ENCODE measurements at regions not wholly inside any gene's neighbourhood (a gene's known extent, or its start where the extent isn't known, plus 50 kb on each side); places are given as distances from the start of the nearest gene placed in this dataset.
A peak's percentile ranks its signal among the peaks of the same experiment; 100 is the strongest.

GRCh38 chr12:127146991-127147718 is 1119.8 kb upstream of the TMEM132C start:
- Histone ChIP-seq H4K20me1 (ENCODE audit: low read depth) (no peaks in the 10 kb centered on the region), H3K27ac (no peak overlapping the region), H3K79me2 (ENCODE audit: low read depth) (no peaks in the 10 kb centered on the region), H3K4me2 (no peak overlapping the region), H3K36me3 (no peaks in the 10 kb centered on the region), H3F3A (ENCODE audit: low read depth) (no peaks in the 10 kb centered on the region), H3K4me3 (no peak overlapping the region), H3K9ac (no peak overlapping the region), H3K9me3 (ENCODE audit: low read depth) (no peaks in the 10 kb centered on the region), H3K4me1 (peaks cover 13% of the 10 kb centered on the region), H2AFZ (replicated peaks) (no peak overlapping the region), H3K27me3 (no peaks in the 10 kb centered on the region)
- Mint-ChIP-seq H3K36me3 (no peaks in the 10 kb centered on the region), H3K27ac (no peak overlapping the region), H3K9me3 (no peaks in the 10 kb centered on the region), H3K4me1 (peaks cover 9% of the 10 kb centered on the region), H3K27me3 (ENCODE audit: insufficient read depth, low read depth) (peaks cover 4% of the 10 kb centered on the region), H3K4me3 (no peak overlapping the region)
- DNase-seq (ENCODE audit: low spot score), result no peak
- TF ChIP-seq EZH2 (IDR thresholded peaks at IDR 0.05) (no peak), EZH2phosphoT487 (IDR thresholded peaks at IDR 0.05) (no peak), CTCF (IDR thresholded peaks at IDR 0.05) (no peak)

- DNase-seq (ENCODE audit: low spot score), result no peak
- TF ChIP-seq CTCF (IDR thresholded peaks at IDR 0.05) (no peak), EZH2phosphoT487 (IDR thresholded peaks at IDR 0.05) (no peak), EZH2 (IDR thresholded peaks at IDR 0.05) (no peak)
Measured at GRCh38 chr12:127147724-127148123, 1119.2 kb upstream of the TMEM132C start.

GRCh38 chr12:127148318-127148717 is 1118.7 kb upstream of the TMEM132C start:
- TF ChIP-seq CTCF (IDR thresholded peaks at IDR 0.05), result no peak
- TF ChIP-seq EZH2phosphoT487 (IDR thresholded peaks at IDR 0.05), result no peak
- TF ChIP-seq EZH2 (IDR thresholded peaks at IDR 0.05), result no peak
- peaks cover 4% of the 10 kb centered on the region for H3K4me1 ChIP-seq
- H3F3A ChIP-seq (ENCODE audit: low read depth), result no peaks in the 10 kb centered on the region
- Mint-ChIP-seq H3K4me3 (no peak overlapping the region), H3K36me3 (no peaks in the 10 kb centered on the region), H3K27me3 (ENCODE audit: insufficient read depth, low read depth) (no peaks in the 10 kb centered on the region), H3K4me1 (peaks cover 4% of the 10 kb centered on the region), H3K9me3 (no peaks in the 10 kb centered on the region), H3K27ac (no peak overlapping the region)
- H2AFZ ChIP-seq (replicated peaks), result peak overlapping the region; percentile 10
- H3K9me3 ChIP-seq (ENCODE audit: low read depth), result no peaks in the 10 kb centered on the region
- H3K4me2 ChIP-seq, result no peak overlapping the region
- H3K9ac ChIP-seq, result no peak overlapping the region
- H3K36me3 ChIP-seq, result no peaks in the 10 kb centered on the region
- no peaks in the 10 kb centered on the region for H3K79me2 ChIP-seq (ENCODE audit: low read depth)
- H3K27ac ChIP-seq, result no peak overlapping the region
- no peak for DNase-seq (ENCODE audit: low spot score)
- no peaks in the 10 kb centered on the region for H3K27me3 ChIP-seq
- no peak overlapping the region for H3K4me3 ChIP-seq
- H4K20me1 ChIP-seq (ENCODE audit: low read depth), result no peaks in the 10 kb centered on the region

More at GRCh38 chr12:127147724-127148123, 1119.2 kb upstream of the TMEM132C start:
- Mint-ChIP-seq H3K9me3 (no peaks in the 10 kb centered on the region), H3K27me3 (ENCODE audit: insufficient read depth, low read depth) (no peaks in the 10 kb centered on the region), H3K36me3 (no peaks in the 10 kb centered on the region), H3K4me1 (peaks cover 6% of the 10 kb centered on the region), H3K27ac (no peak overlapping the region), H3K4me3 (no peak overlapping the region)
- no peaks in the 10 kb centered on the region for H3K9me3 ChIP-seq (ENCODE audit: low read depth)
- no peak overlapping the region for H3K27ac ChIP-seq
- no peaks in the 10 kb centered on the region for H3K27me3 ChIP-seq
- H3K36me3 ChIP-seq, result no peaks in the 10 kb centered on the region
- no peak overlapping the region for H3K4me3 ChIP-seq
- peaks cover 10% of the 10 kb centered on the region for H3K4me1 ChIP-seq
- no peak overlapping the region for H3K9ac ChIP-seq
- H3K4me2 ChIP-seq, result no peak overlapping the region
- H2AFZ ChIP-seq (replicated peaks), result peak overlapping the region; percentile 10
- no peaks in the 10 kb centered on the region for H4K20me1 ChIP-seq (ENCODE audit: low read depth)
- no peaks in the 10 kb centered on the region for H3F3A ChIP-seq (ENCODE audit: low read depth)
- no peaks in the 10 kb centered on the region for H3K79me2 ChIP-seq (ENCODE audit: low read depth)
